ENCODE measurements at regions not wholly inside any gene's neighbourhood (a gene's known extent, or its start where the extent isn't known, plus 50 kb on each side); places are given as distances from the start of the nearest gene placed in this dataset.

DNA sequence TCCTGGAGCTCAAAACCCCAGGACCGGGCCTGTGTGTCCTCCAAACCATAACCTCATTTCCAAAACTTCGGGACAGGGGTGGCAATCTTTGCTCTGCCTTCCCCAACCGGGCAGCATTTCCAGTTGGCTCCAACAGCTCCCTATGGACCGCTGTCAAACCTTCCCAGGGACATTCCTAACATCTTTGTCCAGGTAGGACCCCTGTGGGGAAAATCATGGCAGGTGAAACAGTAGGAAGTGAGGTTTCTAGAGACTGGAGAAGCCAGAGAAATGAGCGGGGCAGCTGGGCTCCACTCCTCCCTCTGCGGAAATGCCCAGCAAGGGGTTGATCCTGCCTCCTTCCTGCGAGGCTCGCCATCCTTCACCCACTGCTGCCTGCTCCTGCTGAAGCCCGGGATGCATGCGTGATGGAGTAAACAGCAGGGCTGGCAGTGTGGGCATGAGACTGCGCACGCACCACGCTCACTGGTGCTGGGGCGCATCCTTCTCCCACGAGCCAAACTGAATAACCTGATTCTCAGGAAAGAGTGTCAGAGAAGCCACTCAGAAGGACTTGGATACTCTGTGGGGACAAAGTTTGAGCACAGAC is 136.4 kb downstream of the BUD13 start:
- DNase-seq, result no peak
- H3K27ac ChIP-seq, result no peak overlapping the region
- H3K4me3 ChIP-seq, result no peak overlapping the region
- WGBS, 4 donors, result 79 to 82% (median 81%) methylated on average over 15 of the region's 15 CpGs
- no peaks in the 10 kb centered on the region for H3K27me3 ChIP-seq
- no peaks in the 10 kb centered on the region for H3K9me3 ChIP-seq (replicated peaks in 1 of 3)
- no peaks in the 10 kb centered on the region for H3K36me3 ChIP-seq (replicated peaks in 1 of 2)
- no peak for TF ChIP-seq POLR2A (IDR thresholded peaks at IDR 0.05)
- TF ChIP-seq, protein P1, sequence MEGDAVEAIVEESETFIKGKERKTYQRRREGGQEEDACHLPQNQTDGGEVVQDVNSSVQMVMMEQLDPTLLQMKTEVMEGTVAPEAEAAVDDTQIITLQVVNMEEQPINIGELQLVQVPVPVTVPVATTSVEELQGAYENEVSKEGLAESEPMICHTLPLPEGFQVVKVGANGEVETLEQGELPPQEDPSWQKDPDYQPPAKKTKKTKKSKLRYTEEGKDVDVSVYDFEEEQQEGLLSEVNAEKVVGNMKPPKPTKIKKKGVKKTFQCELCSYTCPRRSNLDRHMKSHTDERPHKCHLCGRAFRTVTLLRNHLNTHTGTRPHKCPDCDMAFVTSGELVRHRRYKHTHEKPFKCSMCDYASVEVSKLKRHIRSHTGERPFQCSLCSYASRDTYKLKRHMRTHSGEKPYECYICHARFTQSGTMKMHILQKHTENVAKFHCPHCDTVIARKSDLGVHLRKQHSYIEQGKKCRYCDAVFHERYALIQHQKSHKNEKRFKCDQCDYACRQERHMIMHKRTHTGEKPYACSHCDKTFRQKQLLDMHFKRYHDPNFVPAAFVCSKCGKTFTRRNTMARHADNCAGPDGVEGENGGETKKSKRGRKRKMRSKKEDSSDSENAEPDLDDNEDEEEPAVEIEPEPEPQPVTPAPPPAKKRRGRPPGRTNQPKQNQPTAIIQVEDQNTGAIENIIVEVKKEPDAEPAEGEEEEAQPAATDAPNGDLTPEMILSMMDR (IDR thresholded peaks at IDR 0.05), result no peak
- intact Hi-C loops (cut with DNase I), result no loop called here
- H3K4me1 ChIP-seq (replicated peaks in 1 of 2), result no peaks in the 10 kb centered on the region

DNA sequence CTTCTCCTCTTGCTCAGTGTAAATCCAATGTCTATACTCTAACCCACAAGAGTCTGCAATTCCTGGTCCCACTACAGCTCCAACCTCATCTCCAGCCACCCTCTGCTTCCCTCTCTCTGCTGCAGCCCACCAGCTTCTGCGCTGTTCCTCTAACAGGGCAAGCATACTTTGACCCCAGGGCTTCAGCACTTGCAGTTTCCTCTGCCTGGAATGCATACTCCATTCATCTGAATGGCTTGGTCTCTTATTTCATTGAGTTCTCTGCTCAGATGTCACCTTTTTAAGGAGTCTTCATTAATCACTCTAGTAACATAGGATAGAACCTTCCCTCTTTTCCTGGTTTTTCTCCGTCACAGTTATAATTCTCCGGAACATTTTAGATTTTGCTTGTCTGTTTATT is 141.6 kb downstream of the BUD13 start:
- Histone ChIP-seq H3K27me3 (no peaks in the 10 kb centered on the region), H3K4me3 (no peak overlapping the region), H3K27ac (no peak overlapping the region), H3K36me3 (replicated peaks in 1 of 2) (no peaks in the 10 kb centered on the region), H3K9me3 (replicated peaks in 1 of 3) (no peaks in the 10 kb centered on the region), H3K4me1 (replicated peaks in 1 of 2) (no peaks in the 10 kb centered on the region)
- TF ChIP-seq, protein P1 (IDR thresholded peaks at IDR 0.05), result no peak
- no peak for TF ChIP-seq POLR2A (IDR thresholded peaks at IDR 0.05)
- intact Hi-C loops (cut with DNase I), result no loop called here
- 65 to 84% (median 76%) methylated on average over 3 of the region's 3 CpGs for WGBS, 4 donors
- no peak for DNase-seq

DNA sequence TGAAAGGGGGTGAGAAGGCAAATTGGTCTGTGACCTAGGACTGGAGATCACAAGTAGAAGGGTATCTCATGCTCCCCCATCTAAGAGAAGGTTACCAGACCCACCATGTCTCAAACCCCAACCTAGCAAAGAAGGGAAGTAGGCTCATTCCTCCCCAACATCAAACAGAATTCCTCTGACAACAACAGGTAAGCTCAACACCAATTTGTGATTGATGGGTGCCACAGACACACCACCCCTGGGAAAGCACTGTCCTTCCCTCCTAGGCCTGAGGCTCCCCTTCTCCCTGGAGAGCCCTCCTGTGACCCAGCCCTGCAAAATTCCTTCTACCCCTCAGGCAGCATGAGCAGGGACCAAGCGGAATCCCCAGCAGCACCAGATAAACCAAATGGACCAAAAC is 154.3 kb downstream of the BUD13 start:
- intact Hi-C loops (cut with DNase I), result no loop called here
- Histone ChIP-seq H3K4me3 (no peak overlapping the region), H3K36me3 (replicated peaks in 1 of 2) (no peaks in the 10 kb centered on the region), H3K27me3 (no peaks in the 10 kb centered on the region), H3K27ac (no peak overlapping the region), H3K4me1 (replicated peaks in 1 of 2) (no peaks in the 10 kb centered on the region), H3K9me3 (replicated peaks in 1 of 3) (no peaks in the 10 kb centered on the region)
- no peak for DNase-seq
- TF ChIP-seq POLR2A (IDR thresholded peaks at IDR 0.05), result no peak
- TF ChIP-seq, protein P1 (IDR thresholded peaks at IDR 0.05), result no peak
- WGBS, 4 donors, result 75 to 93% (median 89%) methylated on average over 1 of the region's 1 CpG

DNA sequence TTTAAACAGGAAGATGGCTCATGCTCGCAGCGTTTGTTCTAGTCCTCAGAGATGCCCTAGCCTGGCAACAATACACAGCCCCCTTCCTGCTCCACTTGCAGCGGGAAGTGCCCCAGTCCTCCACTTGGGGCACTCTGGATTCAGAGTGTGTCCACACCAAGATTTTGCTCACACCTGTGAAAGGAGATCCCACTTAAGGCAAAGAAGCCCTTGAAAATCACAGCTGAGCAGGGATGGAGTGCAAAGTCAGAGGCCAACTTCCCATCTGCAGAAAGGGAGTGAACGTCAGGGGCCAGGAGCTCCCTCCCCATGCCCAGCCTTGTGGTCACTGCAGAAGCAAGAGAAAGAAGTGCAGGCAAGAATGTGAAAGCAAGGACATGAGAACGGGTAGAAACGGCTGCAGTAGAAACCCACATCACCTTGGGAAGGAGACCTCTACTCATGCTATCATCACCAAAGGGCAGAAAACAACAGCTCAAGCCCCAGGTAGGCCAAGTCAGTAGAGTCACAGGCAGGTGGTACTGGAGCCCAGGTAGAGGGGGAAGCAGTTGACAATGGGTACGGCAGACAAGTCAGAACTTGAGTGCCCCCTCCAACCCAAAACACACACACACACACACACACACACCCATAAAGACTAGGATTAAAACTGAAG is 157.4 kb downstream of the BUD13 start:
- peak in 2 of 7 donors; percentile 8 to 13 for DNase-seq
- intact Hi-C loops (cut with DNase I), result no loop called here
- TF ChIP-seq, protein P1 (IDR thresholded peaks at IDR 0.05), result no peak
- TF ChIP-seq POLR2A (IDR thresholded peaks at IDR 0.05), result no peak
- no peaks in the 10 kb centered on the region for H3K36me3 ChIP-seq (replicated peaks in 1 of 2)
- 61 to 71% (median 65%) methylated on average over 7 of the region's 7 CpGs for WGBS, 4 donors
- no peak overlapping the region for H3K4me3 ChIP-seq
- H3K27ac ChIP-seq, result no peak overlapping the region
- H3K27me3 ChIP-seq, result no peaks in the 10 kb centered on the region
- H3K9me3 ChIP-seq (replicated peaks in 1 of 3), result no peaks in the 10 kb centered on the region
- no peaks in the 10 kb centered on the region for H3K4me1 ChIP-seq (replicated peaks in 1 of 2)
